ENCODE measurements at regions not wholly inside any gene's neighbourhood (a gene's known extent, or its start where the extent isn't known, plus 50 kb on each side); places are given as distances from the start of the nearest gene placed in this dataset.

- no peaks in the 10 kb centered on the region for H4K20me1 ChIP-seq (ENCODE audit: control insufficient read depth, insufficient read depth, low read length, poor library complexity, severe bottlenecking)
- H3K4me3 ChIP-seq (ENCODE audit: control extremely low read depth in 1 of 5, extremely low read depth in 1 of 5, insufficient read depth in 1 of 5, low read depth in 2 of 5, low read length in 4 of 5): no peak overlapping the region
- H3K4me2 ChIP-seq (replicated peaks; ENCODE audit: low read depth, low read length, poor library complexity, severe bottlenecking): no peak overlapping the region
- 88% methylated on average over 2 of the region's 3 CpGs for WGBS (ENCODE audit: insufficient coverage)
- Mint-ChIP-seq H3K27ac (no peak overlapping the region), H3K4me3 (no peak overlapping the region), H3K27me3 (no peaks in the 10 kb centered on the region), H3K4me1 (no peaks in the 10 kb centered on the region), H3K9me3 (ENCODE audit: insufficient read depth) (no peaks in the 10 kb centered on the region)
- no peaks in the 10 kb centered on the region for H3K27me3 ChIP-seq (replicated peaks in 1 of 4; ENCODE audit: control extremely low read depth in 1 of 4, control insufficient read depth in 3 of 4, insufficient read depth in 4 of 4, low read length in 3 of 4)
- no peak overlapping the region for H2AFZ ChIP-seq (ENCODE audit: insufficient read depth, low read depth, low read length, poor library complexity, severe bottlenecking)
- intact Hi-C loops (cut with micrococcal nuclease): no loop called here
- H3K9ac ChIP-seq (ENCODE audit: low read length): no peak overlapping the region
- ATAC-seq (ENCODE audit: low read depth) (no peak), DNase-seq (no peak)
- POLR2A ChIA-PET: no interaction called here
- no peak overlapping the region for H3K27ac ChIP-seq (ENCODE audit: low read length in 2 of 2)
- H3K36me3 ChIP-seq (replicated peaks in 1 of 2; ENCODE audit: control extremely low read depth in 1 of 2, control insufficient read depth in 1 of 2, extremely low read depth in 1 of 2, insufficient read depth in 2 of 2, low read length in 1 of 2): no peaks in the 10 kb centered on the region
- TF ChIP-seq CTCF (IDR thresholded peaks at IDR 0.05) (no peak), EZH2 (IDR thresholded peaks at IDR 0.05; ENCODE audit: borderline replicate concordance, insufficient read depth, low read depth, low read length, poor library complexity, severe bottlenecking) (no peak)
- H3K9me3 ChIP-seq (ENCODE audit: control extremely low read depth in 1 of 3, control insufficient read depth in 2 of 3, insufficient read depth in 1 of 3, low read length in 2 of 3): peaks cover 0 to 15% (median 0%) of the 10 kb centered on the region in 3 donors
- CTCF ChIA-PET: no interaction called here
- H3K4me1 ChIP-seq (ENCODE audit: control insufficient read depth in 2 of 2, insufficient read depth in 2 of 2, low read length in 2 of 2): no peaks in the 10 kb centered on the region
- no peaks in the 10 kb centered on the region for H3K79me2 ChIP-seq (ENCODE audit: control insufficient read depth, insufficient read depth, low read length)
Observed at GRCh38 chr5:167233507-167234220, 1057.8 kb upstream of the WWC1 start.

GRCh38 chr5:167241436-167242067 lies 1049.9 kb upstream of the WWC1 start:
- Histone ChIP-seq H3K4me3 (ENCODE audit: control extremely low read depth in 1 of 5, extremely low read depth in 1 of 5, insufficient read depth in 1 of 5, low read depth in 2 of 5, low read length in 4 of 5) (no peak overlapping the region), H3K27me3 (replicated peaks in 1 of 4; ENCODE audit: control extremely low read depth in 1 of 4, control insufficient read depth in 3 of 4, insufficient read depth in 4 of 4, low read length in 3 of 4) (no peaks in the 10 kb centered on the region), H3K4me2 (replicated peaks; ENCODE audit: low read depth, low read length, poor library complexity, severe bottlenecking) (no peak overlapping the region), H3K4me1 (ENCODE audit: control insufficient read depth in 2 of 2, insufficient read depth in 2 of 2, low read length in 2 of 2) (no peaks in the 10 kb centered on the region), H4K20me1 (ENCODE audit: control insufficient read depth, insufficient read depth, low read length, poor library complexity, severe bottlenecking) (no peaks in the 10 kb centered on the region), H2AFZ (ENCODE audit: insufficient read depth, low read depth, low read length, poor library complexity, severe bottlenecking) (no peak overlapping the region), H3K27ac (ENCODE audit: low read length in 2 of 2) (no peak overlapping the region), H3K36me3 (replicated peaks in 1 of 2; ENCODE audit: control extremely low read depth in 1 of 2, control insufficient read depth in 1 of 2, extremely low read depth in 1 of 2, insufficient read depth in 2 of 2, low read length in 1 of 2) (no peaks in the 10 kb centered on the region), H3K79me2 (ENCODE audit: control insufficient read depth, insufficient read depth, low read length) (no peaks in the 10 kb centered on the region), H3K9ac (ENCODE audit: low read length) (no peak overlapping the region), H3K9me3 (ENCODE audit: control extremely low read depth in 1 of 3, control insufficient read depth in 2 of 3, insufficient read depth in 1 of 3, low read length in 2 of 3) (no peaks in the 10 kb centered on the region)
- TF ChIP-seq EZH2 (IDR thresholded peaks at IDR 0.05; ENCODE audit: borderline replicate concordance, insufficient read depth, low read depth, low read length, poor library complexity, severe bottlenecking) (no peak), CTCF (IDR thresholded peaks at IDR 0.05) (no peak)
- Mint-ChIP-seq H3K9me3 (ENCODE audit: insufficient read depth) (peaks cover 2% of the 10 kb centered on the region), H3K27ac (no peak overlapping the region), H3K4me1 (no peaks in the 10 kb centered on the region), H3K4me3 (no peak overlapping the region), H3K27me3 (no peaks in the 10 kb centered on the region)
- 97% methylated on average over 4 of the region's 6 CpGs for WGBS (ENCODE audit: insufficient coverage)
- CTCF ChIA-PET: no interaction called here
- ATAC-seq (ENCODE audit: low read depth) (no peak), DNase-seq (no peak)
- intact Hi-C loops (cut with micrococcal nuclease): no loop called here
- POLR2A ChIA-PET: no interaction called here
